Activated naive CD8-positive, alpha-beta T cell treated with anti-CD3 and anti-CD28 coated beads, Interleukin-2, amount 10 ng/mL, durations not matched to agents 7 days and 5 days (primary cell): ENCODE measurements at regions not wholly inside any gene's neighbourhood (a gene's known extent, or its start where the extent isn't known, plus 50 kb on each side); places are given as distances from the start of the nearest gene placed in this dataset.

Experiments used
- ATAC-seq: fragments of 150-1000 bp; cut with Tn5 transposase; one replicate; pipeline ENCODE4 v1.10.0; 2021; ENCODE audit warnings: low read depth, moderate library complexity
- POLR2A ChIA-PET: fragments of 350-600 bp; sonication (Branson Sonifier 250); formaldehyde crosslinking; loops from one replicate; lab custom pipeline; 2021; ENCODE audit warnings: antibody characterized with exemption; lab: Charles Lee
- DNase-seq: peaks from one replicate; pipeline ENCODE4 v3.0.0; 2021
- H3K27ac Mint-ChIP-seq: one replicate; pipeline ENCODE4 v1.8.0; 2022; ENCODE audit warnings: mild to moderate bottlenecking, mixed read lengths
- H3K27me3 Mint-ChIP-seq: one replicate; pipeline ENCODE4 v1.8.0; 2022; ENCODE audit warnings: mild to moderate bottlenecking, moderate library complexity, mixed read lengths
- H3K36me3 Mint-ChIP-seq: one replicate; pipeline ENCODE4 v1.8.0; 2021; ENCODE audit warnings: mild to moderate bottlenecking, mixed read lengths
- H3K4me1 Mint-ChIP-seq: one replicate; pipeline ENCODE4 v1.8.0; 2021; ENCODE audit warnings: mixed read lengths
- H3K4me3 Mint-ChIP-seq: one replicate; pipeline ENCODE4 v1.8.0; 2022; ENCODE audit warnings: mild to moderate bottlenecking, moderate library complexity, mixed read lengths
- H3K9me3 Mint-ChIP-seq: one replicate; pipeline ENCODE4 v1.8.0; 2021; ENCODE audit warnings: mixed read lengths

GRCh38 chr18:47520263-47520662 lies 268.8 kb upstream of the SKOR2 start:
- H3K9me3 Mint-ChIP-seq: no peaks in the 10 kb centered on the region
- H3K4me1 Mint-ChIP-seq: no peaks in the 10 kb centered on the region
- H3K27ac Mint-ChIP-seq: no peak overlapping the region
- ATAC-seq: no peak
- H3K27me3 Mint-ChIP-seq: peaks cover 11% of the 10 kb centered on the region
- DNase-seq: no peak
- no peak overlapping the region for H3K4me3 Mint-ChIP-seq
- POLR2A ChIA-PET: no interaction called here
- no peaks in the 10 kb centered on the region for H3K36me3 Mint-ChIP-seq

- ATAC-seq (no peak), DNase-seq (no peak)
- H3K36me3 Mint-ChIP-seq: no peaks in the 10 kb centered on the region
- POLR2A ChIA-PET: no interaction called here
- no peak overlapping the region for H3K27ac Mint-ChIP-seq
- H3K4me3 Mint-ChIP-seq: no peak overlapping the region
- no peaks in the 10 kb centered on the region for H3K9me3 Mint-ChIP-seq
- H3K4me1 Mint-ChIP-seq: no peaks in the 10 kb centered on the region
- H3K27me3 Mint-ChIP-seq: peaks cover 8% of the 10 kb centered on the region
Observed at GRCh38 chr18:47519706-47520105, 268.2 kb upstream of the SKOR2 start.

- H3K27ac Mint-ChIP-seq: no peak overlapping the region
- DNase-seq (no peak), ATAC-seq (no peak)
- no peak overlapping the region for H3K4me3 Mint-ChIP-seq
- H3K36me3 Mint-ChIP-seq: no peaks in the 10 kb centered on the region
- peaks cover 6% of the 10 kb centered on the region for H3K27me3 Mint-ChIP-seq
- H3K9me3 Mint-ChIP-seq: no peaks in the 10 kb centered on the region
- no peaks in the 10 kb centered on the region for H3K4me1 Mint-ChIP-seq
- POLR2A ChIA-PET: no interaction called here
Observed at GRCh38 chr18:47519277-47519676, 267.8 kb upstream of the SKOR2 start.

- ATAC-seq: no peak
- no peaks in the 10 kb centered on the region for H3K9me3 Mint-ChIP-seq
- H3K4me3 Mint-ChIP-seq: no peak overlapping the region
- no peak overlapping the region for H3K27ac Mint-ChIP-seq
- peaks cover 11% of the 10 kb centered on the region for H3K27me3 Mint-ChIP-seq
- POLR2A ChIA-PET: no interaction called here
- no peaks in the 10 kb centered on the region for H3K36me3 Mint-ChIP-seq
- no peaks in the 10 kb centered on the region for H3K4me1 Mint-ChIP-seq
- no peak for DNase-seq
Observed at GRCh38 chr18:47513614-47514013, 262.2 kb upstream of the SKOR2 start.

GRCh38 chr18:47512726-47513435 lies 261.4 kb upstream of the SKOR2 start:
- Mint-ChIP-seq H3K27ac (no peak overlapping the region), H3K4me1 (peaks cover 1% of the 10 kb centered on the region), H3K36me3 (no peaks in the 10 kb centered on the region), H3K27me3 (peaks cover 11% of the 10 kb centered on the region), H3K4me3 (no peak overlapping the region), H3K9me3 (peaks cover 2% of the 10 kb centered on the region)
- ATAC-seq (no peak), DNase-seq (no peak)
- POLR2A ChIA-PET: no interaction called here

- peaks cover 2% of the 10 kb centered on the region for H3K9me3 Mint-ChIP-seq
- peaks cover 1% of the 10 kb centered on the region for H3K4me1 Mint-ChIP-seq
- peaks cover 9% of the 10 kb centered on the region for H3K27me3 Mint-ChIP-seq
- H3K27ac Mint-ChIP-seq: no peak overlapping the region
- H3K4me3 Mint-ChIP-seq: no peak overlapping the region
- ATAC-seq: no peak
- no peaks in the 10 kb centered on the region for H3K36me3 Mint-ChIP-seq
- DNase-seq: no peak
- POLR2A ChIA-PET: no interaction called here
Observed at GRCh38 chr18:47512056-47512455, 260.6 kb upstream of the SKOR2 start.

GRCh38 chr18:47510831-47511230 lies 259.4 kb upstream of the SKOR2 start:
- Mint-ChIP-seq H3K9me3 (peaks cover 2% of the 10 kb centered on the region), H3K36me3 (no peaks in the 10 kb centered on the region), H3K27me3 (peaks cover 4% of the 10 kb centered on the region), H3K27ac (no peak overlapping the region), H3K4me1 (peaks cover 1% of the 10 kb centered on the region), H3K4me3 (no peak overlapping the region)
- DNase-seq (no peak), ATAC-seq (no peak)
- POLR2A ChIA-PET: no interaction called here

- no peak overlapping the region for H3K27ac Mint-ChIP-seq
- no peak for ATAC-seq
Observed at GRCh38 chr18:47507651-47508050, 256.2 kb upstream of the SKOR2 start.

GRCh38 chr18:47506897-47507296 lies 255.4 kb upstream of the SKOR2 start:
- POLR2A ChIA-PET: no interaction called here
- H3K27me3 Mint-ChIP-seq: no peaks in the 10 kb centered on the region
- no peak for ATAC-seq
- DNase-seq: no peak
- H3K4me3 Mint-ChIP-seq: no peak overlapping the region
- H3K36me3 Mint-ChIP-seq: no peaks in the 10 kb centered on the region
- peak overlapping the region; percentile 39 for H3K27ac Mint-ChIP-seq
- H3K9me3 Mint-ChIP-seq: peaks cover 2% of the 10 kb centered on the region
- peaks cover 1% of the 10 kb centered on the region for H3K4me1 Mint-ChIP-seq

More at GRCh38 chr18:47507651-47508050, 256.2 kb upstream of the SKOR2 start:
- Mint-ChIP-seq H3K4me1 (peaks cover 1% of the 10 kb centered on the region), H3K4me3 (no peak overlapping the region), H3K36me3 (no peaks in the 10 kb centered on the region), H3K27me3 (no peaks in the 10 kb centered on the region), H3K9me3 (peaks cover 2% of the 10 kb centered on the region)
- POLR2A ChIA-PET: no interaction called here
- no peak for DNase-seq

- Mint-ChIP-seq H3K4me1 (no peaks in the 10 kb centered on the region), H3K4me3 (no peak overlapping the region), H3K27ac (no peak overlapping the region), H3K36me3 (no peaks in the 10 kb centered on the region), H3K27me3 (no peaks in the 10 kb centered on the region), H3K9me3 (no peaks in the 10 kb centered on the region)
- POLR2A ChIA-PET: no interaction called here
- DNase-seq (no peak), ATAC-seq (no peak)
Observed at GRCh38 chr18:47501946-47502345, 250.5 kb upstream of the SKOR2 start.

- Mint-ChIP-seq H3K9me3 (peaks cover 1% of the 10 kb centered on the region), H3K4me1 (no peaks in the 10 kb centered on the region), H3K36me3 (no peaks in the 10 kb centered on the region), H3K27me3 (no peaks in the 10 kb centered on the region), H3K27ac (no peak overlapping the region), H3K4me3 (no peak overlapping the region)
- POLR2A ChIA-PET: no interaction called here
- ATAC-seq (no peak), DNase-seq (no peak)
Observed at GRCh38 chr18:47500930-47501329, 249.5 kb upstream of the SKOR2 start.

GRCh38 chr18:47492691-47493090 lies 241.2 kb upstream of the SKOR2 start:
- ATAC-seq: no peak
- no peak for DNase-seq
- Mint-ChIP-seq H3K36me3 (no peaks in the 10 kb centered on the region), H3K4me1 (no peaks in the 10 kb centered on the region), H3K4me3 (no peak overlapping the region), H3K27me3 (no peaks in the 10 kb centered on the region), H3K27ac (no peak overlapping the region), H3K9me3 (peaks cover 1% of the 10 kb centered on the region)
- POLR2A ChIA-PET: no interaction called here

GRCh38 chr18:47490882-47491281 lies 239.4 kb upstream of the SKOR2 start:
- Mint-ChIP-seq H3K36me3 (no peaks in the 10 kb centered on the region), H3K4me3 (no peak overlapping the region), H3K4me1 (no peaks in the 10 kb centered on the region), H3K27ac (no peak overlapping the region), H3K27me3 (no peaks in the 10 kb centered on the region), H3K9me3 (no peaks in the 10 kb centered on the region)
- POLR2A ChIA-PET: no interaction called here
- ATAC-seq: no peak
- DNase-seq: no peak

GRCh38 chr18:47485221-47485797 lies 233.8 kb upstream of the SKOR2 start:
- DNase-seq: no peak

More at GRCh38 chr18:47485221-47485797, 233.8 kb upstream of the SKOR2 start:
- POLR2A ChIA-PET: no interaction called here
- Mint-ChIP-seq H3K9me3 (no peaks in the 10 kb centered on the region), H3K36me3 (no peaks in the 10 kb centered on the region), H3K4me3 (no peak overlapping the region), H3K4me1 (no peaks in the 10 kb centered on the region), H3K27me3 (no peaks in the 10 kb centered on the region), H3K27ac (no peak overlapping the region)
- ATAC-seq: no peak
